Activated T-cell treated with anti-CD3 and anti-CD28 coated beads, Interleukin-2, amount 50 U/mL, for 48 hours (primary cell): ENCODE measurements at regions not wholly inside any gene's neighbourhood (a gene's known extent, or its start where the extent isn't known, plus 50 kb on each side); places are given as distances from the start of the nearest gene placed in this dataset.

ENCODE experiments used
- DNase-seq, 2 experiments: peaks; one replicate each; pipeline ENCODE4 v3.0.0-alpha.2; 2020

- no peak for DNase-seq
These were observed 276.6 kb upstream of the TCERG1L start for GRCh38 chr10:131587976-131588680.

DNA sequence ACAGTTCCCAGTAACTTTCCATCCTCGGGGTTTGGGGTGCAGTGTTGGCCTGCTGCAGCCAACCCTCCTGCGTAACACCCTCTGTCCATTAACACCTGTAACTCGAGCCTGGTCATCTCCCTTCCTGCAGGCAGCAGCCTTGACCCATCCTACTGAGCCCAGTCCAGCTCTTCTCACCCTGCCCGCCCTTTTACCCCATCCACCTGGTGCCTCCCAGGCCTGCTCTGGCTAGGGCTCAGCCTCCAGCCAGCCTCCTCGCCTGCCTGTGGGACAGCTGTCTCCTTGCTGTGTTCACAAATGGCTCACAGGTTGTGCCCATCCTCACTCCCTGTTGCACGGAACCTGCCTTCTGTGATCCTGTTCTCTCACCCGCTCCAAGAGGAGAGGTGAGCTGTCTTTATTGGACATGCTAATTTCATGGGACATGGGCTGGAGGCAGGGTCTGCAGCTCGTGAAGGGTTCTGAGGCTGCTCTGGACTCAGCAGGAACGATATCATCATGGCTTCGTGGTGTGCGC, 277.2 kb upstream of the TCERG1L start:
- no peak for DNase-seq

- DNase-seq = no peak
These were observed 279.0 kb upstream of the TCERG1L start for GRCh38 chr10:131590567-131590966.

DNA sequence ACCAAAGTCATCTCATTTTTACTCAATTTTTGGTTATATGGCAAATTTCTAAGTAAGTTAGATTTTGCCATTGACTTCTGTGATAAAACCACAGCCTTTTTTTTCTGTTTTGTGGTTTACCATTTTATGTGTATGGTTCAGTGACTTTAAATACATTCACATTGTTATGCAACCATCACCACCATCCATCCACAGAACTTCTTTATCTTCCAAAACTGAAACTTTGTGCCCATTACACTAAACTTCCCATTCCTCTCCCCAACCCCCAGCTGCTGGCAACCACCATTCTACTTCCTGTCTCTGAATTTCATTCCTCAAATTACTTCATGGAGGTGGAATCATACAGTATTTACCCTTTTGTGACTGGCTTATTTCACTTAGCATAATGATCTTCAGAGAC, 280.4 kb upstream of the TCERG1L start:
- no peak for DNase-seq

GRCh38 chr10:131609176-131609575, 291.6 kb upstream of the PPP2R2D start:
- no peak for DNase-seq

GRCh38 chr10:131615150-131615549, 285.7 kb upstream of the PPP2R2D start:
- DNase-seq = no peak

- DNase-seq = no peak
These were observed 284.8 kb upstream of the PPP2R2D start for GRCh38 chr10:131616040-131616439.

GRCh38 chr10:131617113-131617858, 283.5 kb upstream of the PPP2R2D start:
- no peak for DNase-seq

DNA sequence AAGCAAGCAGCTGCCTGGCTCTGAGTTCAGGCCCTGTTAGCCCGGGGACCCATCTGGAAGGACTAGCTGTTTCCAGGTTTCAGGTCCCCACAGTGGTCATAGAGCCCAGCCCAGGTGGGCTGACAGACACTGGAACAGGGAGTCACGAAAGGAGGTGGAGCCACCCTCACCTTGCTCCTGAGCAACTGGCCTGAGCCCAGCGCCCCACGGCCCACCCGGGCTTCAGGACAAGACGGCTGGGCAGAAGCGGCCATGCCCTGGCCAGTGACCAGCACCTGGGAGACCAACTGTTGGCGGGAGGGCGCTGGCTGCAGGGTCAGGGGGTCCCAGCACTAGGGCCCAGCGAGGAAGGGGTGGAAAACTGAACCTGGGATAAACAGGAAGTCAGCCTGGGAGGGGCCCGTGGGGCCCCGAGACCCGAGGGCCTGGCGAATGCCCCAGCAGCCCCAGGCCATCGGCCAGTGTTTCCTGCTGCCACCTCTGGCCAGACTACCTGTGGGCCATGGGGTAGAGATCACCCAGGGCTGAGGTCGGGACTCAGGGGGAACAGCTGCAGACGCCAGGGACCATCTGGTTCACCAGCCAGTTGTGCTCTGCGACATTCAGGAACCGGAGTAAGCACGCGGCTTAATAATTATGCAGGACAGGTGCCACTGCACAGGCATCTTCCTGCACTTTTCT, 282.1 kb upstream of the PPP2R2D start:
- DNase-seq = no peak

- DNase-seq = no peak
These were observed 280.5 kb upstream of the PPP2R2D start for GRCh38 chr10:131620314-131620713.

GRCh38 chr10:131620904-131621303, 279.9 kb upstream of the PPP2R2D start:
- DNase-seq = no peak

DNA sequence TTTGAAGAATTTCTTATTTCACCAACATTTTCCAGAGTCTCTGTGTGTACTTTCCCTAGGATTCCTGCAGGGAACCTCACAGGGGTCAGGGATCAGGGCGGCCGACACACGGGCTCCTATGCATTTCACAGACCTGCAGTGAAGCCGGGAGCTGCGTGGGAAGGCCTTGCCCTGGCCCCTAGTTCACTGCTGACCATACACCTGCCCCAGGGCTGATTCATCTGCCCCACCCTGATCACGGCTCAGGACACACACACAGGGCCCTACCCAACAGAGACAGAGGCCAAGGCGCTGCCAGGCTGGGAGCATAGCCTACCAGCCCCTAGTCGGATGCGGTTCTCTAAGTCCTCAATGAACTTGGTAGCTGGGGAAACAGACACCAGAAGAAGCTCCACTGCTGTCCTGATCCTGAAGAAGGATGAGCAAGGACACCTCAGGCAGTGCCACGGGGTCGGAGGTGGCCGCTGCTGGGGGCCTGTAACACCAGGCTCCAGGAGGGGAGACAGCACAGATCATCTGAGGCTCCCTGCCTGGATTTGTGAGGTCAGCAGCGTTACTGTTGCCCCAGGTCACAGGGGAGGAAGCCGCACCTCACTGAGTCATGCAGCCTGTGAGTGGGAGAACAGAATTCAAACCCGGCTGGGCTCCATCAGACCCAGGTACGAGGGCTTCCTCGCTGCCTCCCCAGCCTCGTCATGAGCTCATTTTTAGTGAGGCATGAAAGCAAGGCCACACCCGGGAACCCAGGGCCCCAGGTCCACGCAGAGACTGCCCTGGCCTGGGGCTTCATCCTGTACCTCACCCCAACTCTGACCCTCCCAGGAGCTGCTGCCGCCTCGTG, 278.8 kb upstream of the PPP2R2D start:
- DNase-seq = no peak

GRCh38 chr10:131625041-131625440, 275.8 kb upstream of the PPP2R2D start:
- DNase-seq = no peak

GRCh38 chr10:131626274-131626673, 274.5 kb upstream of the PPP2R2D start:
- DNase-seq = no peak

- DNase-seq = no peak
These were observed 271.6 kb upstream of the PPP2R2D start for GRCh38 chr10:131629026-131629770.

- DNase-seq = no peak
These were observed 270.0 kb upstream of the PPP2R2D start for GRCh38 chr10:131630772-131631258.

DNA sequence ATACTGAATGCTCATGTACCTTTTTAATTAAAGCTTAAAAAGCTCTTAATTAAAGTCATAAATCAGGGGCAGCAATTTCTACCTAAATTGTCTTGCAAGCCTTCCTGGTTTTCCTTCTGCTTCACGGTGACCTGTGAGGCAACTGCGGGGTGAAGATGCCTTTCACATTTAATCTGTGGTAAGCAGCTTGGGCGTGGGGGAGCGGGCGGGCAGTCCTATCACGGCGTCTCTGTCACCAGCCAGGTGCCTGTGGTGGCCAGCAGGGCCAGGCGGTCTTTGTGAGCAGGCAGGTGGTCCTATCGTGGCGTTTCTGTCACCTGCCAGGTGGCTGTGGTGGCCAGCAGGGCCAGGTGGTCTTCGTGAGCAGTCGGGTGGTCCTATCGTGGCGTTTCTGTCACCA, 269.2 kb upstream of the PPP2R2D start:
- no peak for DNase-seq

- DNase-seq = peak in 1 of 2 experiments; percentile 21
These were observed 265.2 kb upstream of the PPP2R2D start for GRCh38 chr10:131635564-131636015.

DNA sequence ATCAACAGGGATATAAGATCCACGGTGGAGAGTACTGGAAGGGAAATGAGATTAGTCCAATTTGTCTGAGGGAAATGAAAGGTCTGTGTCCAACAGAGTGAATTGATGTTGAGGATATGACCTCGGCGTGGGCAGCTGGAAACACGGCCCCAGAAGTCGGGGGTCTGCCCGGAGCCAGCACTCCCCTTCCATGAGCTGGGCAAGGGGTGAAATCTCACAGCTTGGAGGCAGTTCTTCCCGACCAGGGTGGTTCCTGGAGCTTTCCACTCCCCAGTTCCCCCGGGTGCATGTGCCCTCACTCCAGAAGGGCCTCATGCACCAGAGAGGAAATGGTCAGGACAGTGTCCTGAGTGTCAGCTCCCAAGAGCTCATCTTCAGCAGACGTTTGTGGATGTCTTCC, 264.7 kb upstream of the PPP2R2D start:
- no peak for DNase-seq

- no peak for DNase-seq
These were observed 263.7 kb upstream of the PPP2R2D start for GRCh38 chr10:131636841-131637724.
